HepG2 (cell line): ENCODE measurements at regions not wholly inside any gene's neighbourhood (a gene's known extent, or its start where the extent isn't known, plus 50 kb on each side); places are given as distances from the start of the nearest gene placed in this dataset.

Source experiments
- CTCF ChIP-seq: sonication (generic); formaldehyde crosslinking; IDR thresholded peaks from 2 replicates; pipeline ENCODE4 v1.5.0; 2020; ENCODE audit warnings: mild to moderate bottlenecking, missing genetic modification reagents, moderate library complexity
- ELF1 ChIP-seq: sonication (generic); formaldehyde crosslinking; IDR thresholded peaks from 2 replicates; pipeline ENCODE4 v1.4.0; 2020; ENCODE audit warnings: missing genetic modification reagents
- EP300 ChIP-seq, 3 experiments: sonication (generic) in 1 of 3; formaldehyde crosslinking in 1 of 3; IDR thresholded peaks; 2 replicates each; pipeline versions ENCODE4 v1.5.1 to v1.6.1; 2011 to 2020; ENCODE audit warnings: low read depth in 2 of 3, low read length in 2 of 3, borderline replicate concordance in 1 of 3, improper control_type of control experiment in 1 of 3, mild to moderate bottlenecking in 1 of 3, missing genetic modification reagents in 1 of 3, moderate library complexity in 1 of 3
- JUNB ChIP-seq: sonication (generic); formaldehyde crosslinking; IDR thresholded peaks from 2 replicates; pipeline ENCODE4 v1.8.0; 2022; ENCODE audit warnings: missing genetic modification reagents, mild to moderate bottlenecking, borderline replicate concordance
- RNF219 ChIP-seq: sonication (generic); formaldehyde crosslinking; IDR thresholded peaks from 2 replicates; pipeline ENCODE4 v1.5.0; 2020; ENCODE audit warnings: mild to moderate bottlenecking, missing genetic modification reagents
- ZFP91 ChIP-seq: sonication (generic); formaldehyde crosslinking; IDR thresholded peaks from 2 replicates; pipeline ENCODE4 v1.9.0; 2022; ENCODE audit warnings: missing genetic modification reagents, mild to moderate bottlenecking, borderline replicate concordance
- ZSCAN20 ChIP-seq: sonication (generic); formaldehyde crosslinking; IDR thresholded peaks from 2 replicates; pipeline ENCODE4 v1.4.0; 2020; ENCODE audit warnings: missing genetic modification reagents, mild to moderate bottlenecking, borderline replicate concordance

- no peak for TF ChIP-seq ELF1
- no peak for TF ChIP-seq EP300 (IDR thresholded peaks at IDR 0.05; ENCODE audit: low read depth in 2 of 2, low read length in 2 of 2)
- TF ChIP-seq EP300 (CRISPR knock-in tag; IDR thresholded peaks at IDR 0.05; ENCODE audit: borderline replicate concordance) = no peak
- no peak for TF ChIP-seq RNF219 (CRISPR knock-in tag)
- TF ChIP-seq ZSCAN20 (CRISPR knock-in tag) = no peak
- TF ChIP-seq JUNB = no peak
- no peak for TF ChIP-seq ZFP91 (CRISPR knock-in tag)
- TF ChIP-seq CTCF = no peak
These were observed 125.2 kb upstream of the PROK2 start for GRCh38 chr3:71910108-71910507.
